NCI-H69 (cell line): ENCODE measurements at regions not wholly inside any gene's neighbourhood (a gene's known extent, or its start where the extent isn't known, plus 50 kb on each side); places are given as distances from the start of the nearest gene placed in this dataset.
A peak's percentile ranks its signal among the peaks of the same experiment; 100 is the strongest.

Experiments used
- DNase-seq: peaks from one replicate; lab custom pipeline; 2025; lab: John Stamatoyannopoulos, UW

- DNase-seq, result no peak
Observed at GRCh38 chr4:14631806-14632440, 370.4 kb upstream of the CPEB2 start.

- DNase-seq, result no peak
Observed at GRCh38 chr4:14636563-14636962, 365.7 kb upstream of the CPEB2 start.

GRCh38 chr4:14640476-14640875 is 361.8 kb upstream of the CPEB2 start:
- no peak for DNase-seq

- no peak for DNase-seq
Observed at GRCh38 chr4:14641871-14642270, 360.4 kb upstream of the CPEB2 start.

DNA sequence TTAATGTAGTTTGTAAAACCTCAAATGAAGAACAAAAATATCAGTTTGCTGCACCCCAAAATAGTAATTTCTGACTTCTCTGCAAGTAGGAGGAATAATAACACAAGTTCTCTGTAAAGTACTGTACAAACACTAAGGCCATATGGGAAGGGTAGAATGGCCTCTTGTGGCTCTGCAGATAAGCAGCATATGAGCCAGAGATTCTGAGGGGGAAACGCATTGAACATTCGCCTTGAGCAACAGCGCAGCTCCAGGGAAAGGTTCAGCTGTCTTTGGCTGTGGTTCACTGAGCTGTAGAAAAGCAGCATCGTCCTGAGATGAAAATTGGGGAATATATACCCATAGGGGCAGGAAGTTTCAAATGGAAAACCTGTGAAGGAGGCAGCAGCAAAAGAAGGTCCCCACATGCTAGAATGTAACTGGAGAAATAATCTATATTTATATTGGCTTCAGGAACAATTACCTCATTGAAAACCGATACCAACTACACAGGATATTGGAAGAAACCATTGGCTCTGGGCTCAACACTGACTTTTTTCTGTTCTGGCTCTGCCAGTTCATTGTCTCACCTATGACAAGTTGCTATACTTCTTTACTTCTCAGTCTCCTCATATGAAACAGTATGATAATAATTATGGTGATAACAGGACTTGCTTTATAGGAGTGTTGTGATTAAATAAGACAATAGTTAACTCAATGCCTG is 357.6 kb upstream of the CPEB2 start:
- no peak for DNase-seq

- no peak for DNase-seq
Observed at GRCh38 chr4:14646831-14647230, 355.4 kb upstream of the CPEB2 start.

DNA sequence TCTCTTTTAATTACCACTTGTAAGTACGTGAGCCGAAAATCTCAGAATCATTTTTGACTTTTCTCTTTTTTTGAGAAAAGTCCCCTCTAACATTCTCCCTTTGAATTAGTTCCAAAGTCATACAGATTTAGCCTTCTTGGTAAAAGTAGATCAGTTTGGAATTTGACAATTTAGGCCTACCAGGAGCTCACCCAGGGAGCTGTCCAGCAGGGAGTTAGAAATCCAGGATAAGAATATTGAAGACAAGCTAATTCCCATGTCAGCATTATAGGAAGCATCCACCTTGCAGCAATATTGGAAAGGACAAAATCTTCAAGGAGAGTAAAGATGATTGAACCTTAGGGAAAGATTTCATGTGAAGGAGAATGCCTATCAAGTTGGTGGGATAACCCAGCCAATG is 352.2 kb upstream of the CPEB2 start:
- no peak for DNase-seq

- DNase-seq, result no peak
Observed at GRCh38 chr4:14652522-14652921, 349.8 kb upstream of the CPEB2 start.

DNA sequence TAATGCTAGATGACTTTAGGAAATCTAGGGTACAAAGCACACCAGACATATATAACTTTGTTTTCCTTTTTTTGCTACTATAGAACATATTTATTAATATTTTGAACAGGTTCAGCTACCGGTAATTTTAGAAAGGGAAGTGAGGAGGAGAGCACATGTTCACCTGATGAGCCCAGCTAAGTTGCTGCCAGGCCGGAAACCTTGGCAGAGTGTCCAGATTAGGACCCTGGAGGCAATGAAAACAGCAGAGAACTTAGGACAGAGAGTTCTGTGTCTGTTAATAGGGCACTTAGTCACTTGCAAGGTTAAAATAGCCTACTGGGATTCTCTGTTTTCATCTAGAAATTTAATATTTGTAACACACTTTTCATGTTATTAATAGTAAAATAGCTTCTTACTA is 348.9 kb upstream of the CPEB2 start:
- DNase-seq, result no peak

GRCh38 chr4:14659286-14659685 is 343.0 kb upstream of the CPEB2 start:
- peak; percentile 3 for DNase-seq

DNA sequence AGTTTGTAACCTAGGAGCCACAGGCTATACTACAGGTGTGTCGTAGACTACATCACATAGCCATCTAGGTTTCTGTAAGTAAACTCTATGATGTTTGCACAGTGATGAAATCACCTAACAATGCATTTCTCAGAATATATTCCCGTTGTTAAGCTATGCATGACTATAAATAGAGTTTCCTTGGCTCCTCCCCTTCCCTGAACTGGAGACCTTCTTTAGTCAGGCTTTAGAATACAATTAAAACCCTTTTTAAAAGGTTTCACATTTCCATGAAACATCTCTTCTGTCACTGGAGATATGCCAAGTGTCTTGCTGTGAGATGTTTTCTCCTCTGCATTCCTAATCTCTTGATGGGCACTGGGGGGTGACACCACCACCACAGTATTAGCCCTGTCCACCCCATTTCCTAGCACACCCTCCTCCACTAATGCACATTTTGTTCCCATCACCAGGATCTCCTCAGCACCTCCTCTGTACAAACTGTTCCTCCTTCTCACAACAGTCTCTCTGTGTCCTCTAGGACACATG is 334.6 kb upstream of the CPEB2 start:
- DNase-seq, result peak; percentile 13

- no peak for DNase-seq
Observed at GRCh38 chr4:14668296-14668695, 334.0 kb upstream of the CPEB2 start.

DNA sequence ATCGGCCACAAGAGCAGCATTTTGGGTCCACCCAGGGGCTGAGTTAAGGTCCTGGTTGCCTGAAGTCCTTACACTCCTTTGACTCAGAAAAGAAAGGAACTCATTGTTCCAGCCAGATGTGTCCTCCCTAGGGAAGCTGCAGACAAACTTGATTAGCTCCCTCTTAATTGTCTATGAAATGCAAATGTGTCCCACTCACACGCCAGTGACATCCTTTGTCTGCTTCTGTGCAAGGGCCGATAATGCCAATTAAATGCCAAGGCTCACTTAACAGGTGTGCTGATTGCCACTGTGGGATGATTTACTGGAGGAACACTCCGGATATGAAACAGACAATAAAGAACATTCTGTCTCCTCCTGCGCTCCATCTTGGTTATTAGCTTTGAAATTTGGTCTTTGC is 332.9 kb upstream of the CPEB2 start:
- peak; percentile 54 for DNase-seq

DNA sequence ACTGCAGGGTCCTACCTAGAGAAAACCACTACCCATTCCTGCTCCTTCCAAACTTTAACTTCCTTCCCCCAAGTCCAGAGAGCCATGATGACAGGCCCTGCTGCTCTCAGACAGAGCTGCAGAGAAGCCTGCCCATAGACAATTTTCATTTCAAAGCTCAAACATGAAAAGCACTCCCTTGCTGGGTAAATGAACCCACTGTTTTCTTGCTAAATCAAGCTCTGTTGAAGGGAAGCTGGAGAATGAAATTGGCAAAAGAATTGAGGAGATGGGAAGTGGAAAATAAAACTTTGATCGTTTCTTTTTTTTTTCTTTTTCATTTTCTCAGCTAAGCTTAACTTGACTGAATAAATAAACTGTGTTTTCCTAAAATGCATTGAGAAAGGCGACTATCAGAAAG is 331.1 kb upstream of the CPEB2 start:
- DNase-seq, result no peak

DNA sequence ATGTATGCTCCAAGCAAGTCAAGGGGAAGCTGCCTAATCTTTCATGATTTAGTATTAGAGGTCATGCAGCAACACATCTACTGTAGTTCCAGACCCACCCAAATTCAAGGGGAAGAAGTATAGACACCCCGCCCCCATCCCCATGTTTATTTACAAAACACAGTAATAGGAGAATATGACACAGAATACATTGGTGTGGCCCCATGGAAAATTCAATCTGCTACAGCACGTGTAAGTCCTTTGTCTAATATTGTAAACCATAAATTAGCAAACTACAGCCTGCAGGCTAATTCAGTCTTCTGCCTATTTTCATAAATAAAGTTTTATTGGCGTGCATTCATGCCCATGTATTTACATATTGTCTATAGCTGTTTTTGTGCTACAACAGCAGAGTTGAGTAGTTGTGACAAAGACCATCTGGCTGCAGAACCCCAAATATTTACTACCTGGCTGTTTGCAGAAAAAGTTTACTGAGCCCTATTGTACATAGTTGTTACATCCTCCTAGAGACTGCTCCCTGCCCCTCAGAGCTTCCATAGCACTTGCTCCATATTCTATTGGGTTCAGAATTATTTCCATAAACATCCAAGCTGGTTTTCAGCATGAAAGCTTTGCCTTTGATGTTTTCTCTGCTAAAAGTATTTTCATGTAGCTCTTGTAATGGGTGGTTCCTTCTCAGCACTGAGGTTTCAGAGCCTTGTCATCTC is 326.8 kb upstream of the CPEB2 start:
- DNase-seq, result peak; percentile 2

GRCh38 chr4:14679906-14680305 is 322.4 kb upstream of the CPEB2 start:
- no peak for DNase-seq

DNA sequence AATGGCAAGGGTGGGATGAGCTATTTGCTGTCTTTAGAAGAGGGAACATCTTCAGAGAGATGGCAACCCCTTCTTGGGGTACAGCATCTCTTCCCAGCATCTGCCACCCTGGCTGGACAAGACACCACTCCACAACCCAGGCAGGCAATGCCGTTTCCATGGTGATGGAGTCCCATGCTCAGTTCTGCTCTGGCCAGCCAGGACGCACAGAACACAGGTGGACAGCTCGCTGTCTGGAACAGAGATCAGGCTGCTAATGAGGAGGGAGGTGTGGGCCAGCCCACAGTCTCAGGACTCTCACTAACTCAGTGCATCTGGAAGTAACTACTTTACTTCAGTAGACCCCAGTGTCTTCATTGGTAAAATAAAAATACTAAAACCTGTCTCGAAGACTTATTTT is 321.0 kb upstream of the CPEB2 start:
- DNase-seq, result no peak

- no peak for DNase-seq
Observed at GRCh38 chr4:14693728-14694127, 308.6 kb upstream of the CPEB2 start.

DNA sequence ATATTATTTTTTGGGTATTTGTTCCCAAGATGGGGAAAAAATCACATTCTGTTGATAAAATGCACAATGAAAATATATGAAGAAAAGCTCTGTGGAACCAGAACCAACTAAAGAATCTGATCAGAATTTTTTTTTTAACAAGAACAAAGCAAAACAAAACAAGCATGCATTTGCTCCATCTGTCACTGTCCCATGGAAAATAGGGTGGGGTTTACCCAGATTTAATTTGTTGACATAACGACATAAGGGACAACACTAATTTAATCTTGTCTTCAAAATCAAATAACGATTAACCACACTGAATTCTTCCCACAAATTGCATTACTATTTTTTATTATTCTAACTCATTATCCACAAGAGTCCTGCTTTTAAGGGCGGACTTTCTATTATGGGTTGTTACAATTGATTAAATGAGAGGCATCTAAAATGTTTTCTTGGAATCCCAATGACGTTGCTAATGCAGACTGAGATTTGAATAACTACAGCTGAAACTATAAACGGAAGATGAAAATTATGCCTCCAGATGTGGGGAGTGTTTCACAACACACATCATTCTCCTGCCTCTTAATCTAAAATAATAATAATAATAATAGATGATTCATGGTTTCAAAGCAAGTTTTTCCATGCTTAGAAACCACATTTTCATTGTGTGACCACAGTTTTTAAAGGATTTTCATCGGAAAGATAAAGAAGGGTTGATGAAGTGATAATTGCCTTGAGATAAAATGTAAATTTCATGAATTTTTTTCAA is 307.0 kb upstream of the CPEB2 start:
- DNase-seq, result peak; percentile 5

GRCh38 chr4:14700083-14700482 is 302.2 kb upstream of the CPEB2 start:
- DNase-seq, result peak; percentile 9

GRCh38 chr4:14700544-14700943 is 301.7 kb upstream of the CPEB2 start:
- DNase-seq, result peak; percentile 52

DNA sequence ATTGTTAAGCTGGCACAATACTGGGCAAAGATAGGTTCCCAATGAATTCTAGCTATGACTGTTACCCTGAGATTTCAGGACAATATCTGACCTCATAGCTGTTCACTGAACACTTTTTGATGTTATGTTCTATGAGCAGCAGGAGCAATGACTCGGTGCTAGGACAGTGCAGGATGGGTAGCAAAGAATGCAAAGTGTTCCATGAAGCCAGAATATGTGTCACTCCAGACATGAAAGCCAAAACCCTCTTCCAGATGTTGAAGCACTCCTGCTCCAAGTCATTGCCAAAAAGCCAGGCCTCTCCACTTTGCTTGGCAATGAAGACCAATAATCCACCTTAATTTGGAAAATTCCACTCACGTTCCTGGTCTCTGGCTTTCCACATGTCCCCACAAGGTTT is 300.9 kb upstream of the CPEB2 start:
- no peak for DNase-seq
